ENCODE measurements at regions not wholly inside any gene's neighbourhood (a gene's known extent, or its start where the extent isn't known, plus 50 kb on each side); places are given as distances from the start of the nearest gene placed in this dataset.

DNA sequence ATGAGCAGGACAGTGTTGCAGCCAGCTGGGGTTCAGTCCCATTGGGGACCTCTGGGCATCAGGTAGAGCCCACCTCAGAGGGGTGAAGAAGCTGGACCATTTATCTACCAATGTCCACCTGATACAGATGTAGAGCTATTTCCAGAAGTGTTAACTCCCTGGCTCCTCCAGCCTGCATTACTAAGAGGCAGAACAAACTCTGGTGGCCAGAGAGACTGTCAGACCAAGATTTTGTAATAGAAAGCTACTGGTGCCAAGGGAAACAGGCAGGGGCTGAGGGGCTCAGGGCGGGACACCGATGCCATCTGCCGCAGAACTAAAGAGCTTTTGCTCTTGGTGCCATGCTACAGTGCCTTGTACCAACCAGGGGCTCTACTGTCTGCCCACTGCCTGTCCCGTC, 268.2 kb upstream of the HABP2 start:
- no peak for TF ChIP-seq SPI1 (IDR thresholded peaks at IDR 0.05; ENCODE audit: low read depth, low read length)
- no peak for TF ChIP-seq TAF1 (IDR thresholded peaks at IDR 0.05; ENCODE audit: low read depth, low read length)
- TF ChIP-seq POLR2A (IDR thresholded peaks at IDR 0.05; ENCODE audit: low read depth, low read length) = no peak
- no peak for TF ChIP-seq PAX5 (IDR thresholded peaks at IDR 0.05; ENCODE audit: insufficient read depth, low read length, severe bottlenecking)
- no peak for TF ChIP-seq POU2F2 (IDR thresholded peaks at IDR 0.05; ENCODE audit: low read depth, low read length)
- no peak for TF ChIP-seq POLR2AphosphoS5 (IDR thresholded peaks at IDR 0.05; ENCODE audit: low read depth, low read length)
- FAIRE-seq (no peak), DNase-seq (ENCODE audit: insufficient read length, low spot score) (no peak)

DNA sequence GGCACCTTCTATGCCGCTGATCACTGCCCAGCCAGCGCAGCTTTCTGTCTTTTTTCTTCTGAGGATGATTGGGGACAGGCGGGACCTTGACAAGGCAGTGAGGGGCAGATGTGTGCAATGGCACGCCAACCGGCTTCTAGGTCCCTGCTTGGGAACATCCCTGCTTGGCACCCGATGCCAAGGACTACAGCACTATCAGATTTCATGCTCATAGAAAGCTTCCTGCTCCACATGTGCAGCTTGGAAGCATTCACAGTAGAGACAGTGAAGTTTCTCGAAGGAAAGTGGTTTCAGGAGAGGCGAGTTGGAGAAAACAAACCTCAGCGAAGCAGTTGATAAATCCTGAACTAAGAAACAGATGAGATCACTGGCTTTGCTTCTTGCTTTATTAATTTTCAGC, 267.5 kb upstream of the HABP2 start:
- no peak for FAIRE-seq
- TF ChIP-seq POLR2AphosphoS5 (IDR thresholded peaks at IDR 0.05; ENCODE audit: low read depth, low read length) = no peak
- TF ChIP-seq POU2F2 (IDR thresholded peaks at IDR 0.05; ENCODE audit: low read depth, low read length) = no peak
- TF ChIP-seq TAF1 (IDR thresholded peaks at IDR 0.05; ENCODE audit: low read depth, low read length) = no peak
- TF ChIP-seq SPI1 (IDR thresholded peaks at IDR 0.05; ENCODE audit: low read depth, low read length) = no peak
- TF ChIP-seq PAX5 (IDR thresholded peaks at IDR 0.05; ENCODE audit: insufficient read depth, low read length, severe bottlenecking) = no peak
- TF ChIP-seq POLR2A (IDR thresholded peaks at IDR 0.05; ENCODE audit: low read depth, low read length) = no peak

DNA sequence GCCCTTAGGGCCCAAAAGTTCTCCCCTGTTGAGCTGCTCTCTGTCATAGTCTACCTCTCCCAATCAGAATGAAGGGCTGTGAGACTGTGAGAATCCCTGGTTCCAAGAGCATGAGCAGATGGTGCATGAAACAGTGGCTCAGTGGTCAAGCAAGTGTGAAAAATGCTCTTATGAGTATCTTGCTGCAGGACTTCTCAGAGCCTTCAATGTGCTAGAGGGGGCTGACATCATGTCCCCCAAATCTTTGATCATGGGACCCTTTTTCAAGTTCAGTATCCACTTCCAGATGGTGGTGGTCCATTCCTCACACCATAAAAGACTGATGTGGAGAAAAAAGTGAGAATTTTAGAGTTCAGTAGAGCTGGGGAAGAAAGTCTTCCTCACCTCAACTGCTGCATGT, 265.3 kb upstream of the HABP2 start:
- FAIRE-seq = no peak
- DNase-seq (ENCODE audit: insufficient read length, low spot score) = no peak
- TF ChIP-seq PAX5 (IDR thresholded peaks at IDR 0.05; ENCODE audit: insufficient read depth, low read length, severe bottlenecking) (no peak), POLR2A (IDR thresholded peaks at IDR 0.05; ENCODE audit: low read depth, low read length) (no peak), POU2F2 (IDR thresholded peaks at IDR 0.05; ENCODE audit: low read depth, low read length) (no peak), SPI1 (IDR thresholded peaks at IDR 0.05; ENCODE audit: low read depth, low read length) (no peak), TAF1 (IDR thresholded peaks at IDR 0.05; ENCODE audit: low read depth, low read length) (no peak), POLR2AphosphoS5 (IDR thresholded peaks at IDR 0.05; ENCODE audit: low read depth, low read length) (no peak)

More for the DNA sequence above, 267.5 kb upstream of the HABP2 start:
- no peak for DNase-seq (ENCODE audit: insufficient read length, low spot score)

DNA sequence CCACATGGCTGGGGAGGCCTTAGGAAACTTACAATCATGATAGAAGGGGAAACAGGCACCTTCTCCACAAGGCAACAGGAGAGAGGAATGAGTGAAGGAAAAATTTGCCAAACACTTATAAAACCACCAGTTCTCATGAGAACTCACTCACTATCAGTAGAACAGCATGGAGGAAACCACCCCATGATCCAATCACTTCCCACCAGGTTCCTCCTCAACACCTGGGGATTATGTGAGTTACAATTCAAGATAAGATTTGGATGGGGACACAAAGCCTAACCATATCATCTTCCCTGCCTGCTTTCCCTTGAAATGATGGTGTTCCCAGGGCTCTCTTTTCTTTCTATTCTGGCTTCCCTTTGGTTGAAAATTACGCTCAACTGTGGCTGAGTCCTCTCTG, 262.7 kb upstream of the HABP2 start:
- DNase-seq (ENCODE audit: insufficient read length, low spot score) (no peak), FAIRE-seq (no peak)
- TF ChIP-seq POLR2A (IDR thresholded peaks at IDR 0.05; ENCODE audit: low read depth, low read length) = no peak
- no peak for TF ChIP-seq TAF1 (IDR thresholded peaks at IDR 0.05; ENCODE audit: low read depth, low read length)
- TF ChIP-seq POLR2AphosphoS5 (IDR thresholded peaks at IDR 0.05; ENCODE audit: low read depth, low read length) = no peak
- no peak for TF ChIP-seq PAX5 (IDR thresholded peaks at IDR 0.05; ENCODE audit: insufficient read depth, low read length, severe bottlenecking)
- TF ChIP-seq SPI1 (IDR thresholded peaks at IDR 0.05; ENCODE audit: low read depth, low read length) = no peak
- TF ChIP-seq POU2F2 (IDR thresholded peaks at IDR 0.05; ENCODE audit: low read depth, low read length) = no peak

DNA sequence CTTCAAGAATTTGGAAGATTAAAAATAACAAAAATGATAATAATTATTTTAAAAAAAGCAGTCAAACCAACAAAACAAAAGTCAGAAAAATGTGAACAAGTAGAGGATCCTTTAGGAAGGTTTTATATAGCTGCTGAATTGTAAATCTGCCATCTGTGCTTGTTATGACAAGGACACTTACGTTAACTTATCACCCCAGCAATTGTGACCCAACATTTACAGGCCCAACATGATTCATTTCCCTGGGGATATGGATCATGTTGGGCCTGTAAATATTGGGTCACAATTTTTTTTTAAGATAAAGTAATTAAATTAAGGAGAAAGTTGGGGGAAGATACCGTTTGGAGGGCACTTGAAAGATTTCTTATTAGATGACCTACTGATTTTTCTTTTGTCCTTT, 261.4 kb upstream of the HABP2 start:
- DNase-seq (ENCODE audit: insufficient read length, low spot score) = no peak
- no peak for FAIRE-seq
- TF ChIP-seq PAX5 (IDR thresholded peaks at IDR 0.05; ENCODE audit: insufficient read depth, low read length, severe bottlenecking) = no peak
- no peak for TF ChIP-seq POLR2AphosphoS5 (IDR thresholded peaks at IDR 0.05; ENCODE audit: low read depth, low read length)
- TF ChIP-seq SPI1 (IDR thresholded peaks at IDR 0.05; ENCODE audit: low read depth, low read length) = no peak
- no peak for TF ChIP-seq POLR2A (IDR thresholded peaks at IDR 0.05; ENCODE audit: low read depth, low read length)
- no peak for TF ChIP-seq TAF1 (IDR thresholded peaks at IDR 0.05; ENCODE audit: low read depth, low read length)
- no peak for TF ChIP-seq POU2F2 (IDR thresholded peaks at IDR 0.05; ENCODE audit: low read depth, low read length)

DNA sequence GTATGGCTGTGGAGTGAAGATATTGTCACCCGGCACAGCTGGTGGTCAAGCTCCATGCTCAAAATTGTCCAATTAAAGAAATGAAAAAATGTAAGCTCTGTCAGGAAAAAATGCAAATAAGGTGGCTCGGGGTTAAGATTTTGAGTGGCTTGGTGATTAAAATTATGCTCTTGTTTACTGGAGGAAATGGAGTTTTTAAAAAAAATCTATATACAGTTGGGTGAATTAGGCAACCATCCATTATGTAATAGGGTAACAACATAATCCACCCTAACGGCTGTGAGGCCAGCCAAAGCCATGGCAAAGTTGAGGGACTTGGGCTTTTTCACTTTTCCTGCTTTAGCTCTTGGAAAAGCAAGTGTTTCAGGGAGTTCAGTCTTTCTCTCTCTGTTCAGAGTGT, 260.8 kb upstream of the HABP2 start:
- no peak for TF ChIP-seq TAF1 (IDR thresholded peaks at IDR 0.05; ENCODE audit: low read depth, low read length)
- no peak for TF ChIP-seq POU2F2 (IDR thresholded peaks at IDR 0.05; ENCODE audit: low read depth, low read length)
- no peak for TF ChIP-seq POLR2AphosphoS5 (IDR thresholded peaks at IDR 0.05; ENCODE audit: low read depth, low read length)
- no peak for TF ChIP-seq PAX5 (IDR thresholded peaks at IDR 0.05; ENCODE audit: insufficient read depth, low read length, severe bottlenecking)
- DNase-seq (ENCODE audit: insufficient read length, low spot score) = no peak
- no peak for FAIRE-seq

DNA sequence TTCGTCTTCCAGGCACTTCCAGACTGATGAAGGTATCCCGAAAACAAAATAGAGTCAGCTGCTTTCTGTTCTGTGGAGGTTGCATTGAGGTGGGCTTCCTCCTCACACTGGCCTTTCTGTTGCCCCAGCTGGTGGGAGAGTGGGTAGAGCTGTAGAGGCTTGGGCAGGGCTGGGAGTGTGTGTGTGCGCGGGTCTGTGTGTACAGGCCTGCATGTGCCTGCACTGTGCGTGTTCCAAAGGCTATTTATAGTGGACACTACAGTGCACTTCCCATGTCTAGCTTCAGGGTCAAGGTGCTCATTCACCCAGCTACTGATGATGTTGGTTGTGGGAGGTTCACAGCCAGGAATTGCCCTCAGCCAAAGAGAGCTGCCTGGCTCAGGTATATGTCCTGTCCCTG, 260.1 kb upstream of the HABP2 start:
- no peak for TF ChIP-seq POLR2A (IDR thresholded peaks at IDR 0.05; ENCODE audit: low read depth, low read length)
- no peak for TF ChIP-seq TAF1 (IDR thresholded peaks at IDR 0.05; ENCODE audit: low read depth, low read length)
- TF ChIP-seq PAX5 (IDR thresholded peaks at IDR 0.05; ENCODE audit: insufficient read depth, low read length, severe bottlenecking) = no peak
- no peak for TF ChIP-seq POLR2AphosphoS5 (IDR thresholded peaks at IDR 0.05; ENCODE audit: low read depth, low read length)
- no peak for TF ChIP-seq SPI1 (IDR thresholded peaks at IDR 0.05; ENCODE audit: low read depth, low read length)
- DNase-seq (ENCODE audit: insufficient read length, low spot score) = no peak
- FAIRE-seq = no peak

DNA sequence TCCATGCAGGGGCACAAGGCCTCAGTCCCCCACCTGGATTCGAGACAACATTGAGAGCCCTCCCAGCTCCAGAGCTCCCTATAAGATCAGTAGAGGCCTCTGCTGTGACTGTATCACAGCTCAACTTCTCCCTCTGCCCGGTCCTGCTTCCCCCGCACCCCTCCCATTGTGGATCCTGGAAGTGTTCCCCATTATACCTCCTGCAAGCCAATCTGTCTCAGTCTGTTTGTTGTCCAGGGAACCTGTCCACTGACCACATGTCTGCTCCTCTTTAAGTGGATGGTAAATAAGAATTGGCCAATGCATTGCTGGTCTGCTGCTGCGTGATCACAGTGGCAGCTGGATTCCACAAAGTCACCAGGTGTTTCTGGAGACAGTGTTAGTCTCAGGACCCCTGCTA, 259.7 kb upstream of the HABP2 start:
- DNase-seq (ENCODE audit: insufficient read length, low spot score) = no peak
- TF ChIP-seq SPI1 (IDR thresholded peaks at IDR 0.05; ENCODE audit: low read depth, low read length) = no peak
- no peak for TF ChIP-seq POU2F2 (IDR thresholded peaks at IDR 0.05; ENCODE audit: low read depth, low read length)
- no peak for TF ChIP-seq TAF1 (IDR thresholded peaks at IDR 0.05; ENCODE audit: low read depth, low read length)
- no peak for TF ChIP-seq POLR2A (IDR thresholded peaks at IDR 0.05; ENCODE audit: low read depth, low read length)
- no peak for TF ChIP-seq POLR2AphosphoS5 (IDR thresholded peaks at IDR 0.05; ENCODE audit: low read depth, low read length)
- TF ChIP-seq PAX5 (IDR thresholded peaks at IDR 0.05; ENCODE audit: insufficient read depth, low read length, severe bottlenecking) = no peak
- no peak for FAIRE-seq

DNA sequence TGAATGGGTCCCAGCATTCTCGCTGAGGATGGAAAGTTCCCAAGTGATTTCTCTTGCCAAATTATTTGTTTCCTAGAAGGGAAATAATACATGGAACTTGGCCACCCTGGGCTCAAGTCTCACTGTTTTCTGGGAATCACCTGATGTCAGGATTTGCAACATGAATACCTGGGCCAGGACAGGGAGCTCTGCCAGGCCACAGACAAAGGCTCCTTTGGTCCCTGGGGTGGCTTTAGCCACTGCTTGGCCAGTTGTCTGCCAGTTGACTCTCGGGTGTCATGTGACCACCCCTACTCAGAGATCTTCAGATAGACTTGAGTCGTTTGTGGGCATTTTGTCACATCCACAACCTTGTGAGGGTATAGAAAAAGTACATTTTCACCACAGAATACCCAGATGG, 258.0 kb upstream of the HABP2 start:
- no peak for DNase-seq (ENCODE audit: insufficient read length, low spot score)
- TF ChIP-seq PAX5 (IDR thresholded peaks at IDR 0.05; ENCODE audit: insufficient read depth, low read length, severe bottlenecking) (no peak), SPI1 (IDR thresholded peaks at IDR 0.05; ENCODE audit: low read depth, low read length) (no peak), POLR2A (IDR thresholded peaks at IDR 0.05; ENCODE audit: low read depth, low read length) (no peak), POLR2AphosphoS5 (IDR thresholded peaks at IDR 0.05; ENCODE audit: low read depth, low read length) (no peak), POU2F2 (IDR thresholded peaks at IDR 0.05; ENCODE audit: low read depth, low read length) (no peak), TAF1 (IDR thresholded peaks at IDR 0.05; ENCODE audit: low read depth, low read length) (no peak)
- FAIRE-seq = no peak

DNA sequence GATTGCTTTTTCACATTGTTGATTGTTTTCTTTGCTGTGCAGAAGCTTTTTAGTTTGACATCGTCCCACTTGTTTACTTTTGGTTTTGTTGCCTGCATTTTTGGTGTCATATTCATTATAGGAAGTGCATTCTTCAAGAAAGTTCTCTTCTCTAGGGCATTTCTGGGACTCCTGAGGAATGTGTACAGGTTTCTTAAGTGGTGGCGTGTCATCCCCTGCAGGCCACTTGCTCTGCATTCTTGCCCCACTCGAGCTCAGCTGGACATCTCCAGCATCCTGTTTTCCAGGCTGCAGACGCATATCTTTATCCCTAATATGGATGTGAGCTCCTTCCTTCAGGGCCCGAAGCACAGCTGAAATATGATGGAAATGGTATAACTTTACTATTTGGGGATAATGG, 255.6 kb upstream of the HABP2 start:
- TF ChIP-seq POU2F2 (IDR thresholded peaks at IDR 0.05; ENCODE audit: low read depth, low read length) = no peak
- TF ChIP-seq POLR2A (IDR thresholded peaks at IDR 0.05; ENCODE audit: low read depth, low read length) = no peak
- TF ChIP-seq SPI1 (IDR thresholded peaks at IDR 0.05; ENCODE audit: low read depth, low read length) = no peak
- TF ChIP-seq TAF1 (IDR thresholded peaks at IDR 0.05; ENCODE audit: low read depth, low read length) = no peak
- TF ChIP-seq POLR2AphosphoS5 (IDR thresholded peaks at IDR 0.05; ENCODE audit: low read depth, low read length) = no peak
- TF ChIP-seq PAX5 (IDR thresholded peaks at IDR 0.05; ENCODE audit: insufficient read depth, low read length, severe bottlenecking) = no peak
- FAIRE-seq = no peak
- DNase-seq (ENCODE audit: insufficient read length, low spot score) = no peak

All from GM12891 (cell line).